H1 (cell line): ENCODE measurements at regions not wholly inside any gene's neighbourhood (a gene's known extent, or its start where the extent isn't known, plus 50 kb on each side); places are given as distances from the start of the nearest gene placed in this dataset.

Source experiments
- CREB1 ChIP-seq: IDR thresholded peaks from 2 replicates; pipeline ENCODE4 v1.6.1; 2012; ENCODE audit warnings: inconsistent platforms
- CTCF ChIP-seq, 3 experiments: IDR thresholded peaks; 1 replicate in 2 of 3; 2 replicates in 1 of 3; pipeline versions ENCODE4 v1.5.1 to v1.6.1; 2011; ENCODE audit warnings: low read length in 3 of 3, mild to moderate bottlenecking in 3 of 3, inconsistent platforms in 2 of 3, low read depth in 1 of 3, moderate library complexity in 1 of 3; ENCODE audit not compliant: insufficient read depth in 1 of 3; ENCODE audit errors: control extremely low read depth in 1 of 3
- EZH2 ChIP-seq: fragments of 200-600 bp; sonication (generic); IDR thresholded peaks from 2 replicates; pipeline ENCODE4 v1.7.1; 2012; ENCODE audit warnings: low read depth, mild to moderate bottlenecking, moderate library complexity, low read length, inconsistent platforms; ENCODE audit not compliant: severe bottlenecking
- JUND ChIP-seq: IDR thresholded peaks from 2 replicates; pipeline ENCODE4 v1.6.1; 2011; ENCODE audit warnings: mild to moderate bottlenecking, improper control_type of control experiment, low read length
- MAFK ChIP-seq: IDR thresholded peaks from 2 replicates; pipeline ENCODE4 v1.6.1; 2012; ENCODE audit warnings: low read depth, mild to moderate bottlenecking, improper control_type of control experiment, low read length
- POLR2AphosphoS5 ChIP-seq: IDR thresholded peaks from 2 replicates; pipeline ENCODE4 v1.6.1; 2011; ENCODE audit warnings: low read depth, low read length
- TCF12 ChIP-seq: IDR thresholded peaks from 2 replicates; pipeline ENCODE4 v1.6.1; 2011; ENCODE audit warnings: low read depth, mild to moderate bottlenecking, low read length

GRCh38 chr4:54863571-54864255 lies 206.0 kb downstream of the KIT start:
- TF ChIP-seq CTCF (IDR thresholded peaks at IDR 0.05; ENCODE audit: control extremely low read depth in 1 of 3, insufficient read depth in 1 of 3, low read depth in 1 of 3, low read length in 3 of 3) (no peak), CREB1 (no peak), POLR2AphosphoS5 (no peak), MAFK (no peak), TCF12 (no peak), EZH2 (no peak), JUND (no peak)
